BE2C (cell line): ENCODE measurements at regions not wholly inside any gene's neighbourhood (a gene's known extent, or its start where the extent isn't known, plus 50 kb on each side); places are given as distances from the start of the nearest gene placed in this dataset.

Experiments used
- DNase-seq: peaks from one replicate; pipeline ENCODE4 v3.0.0-alpha.2; 2020
- H3K27me3 ChIP-seq: fragments of 250-450 bp; sonication (Bioruptor Pico); 2 replicates; pipeline ENCODE4 v1.5.1; 2020; ENCODE audit warnings: mild to moderate bottlenecking
- H3K36me3 ChIP-seq: fragments of 250-450 bp; sonication (Bioruptor Pico); 2 replicates; pipeline ENCODE4 v1.5.1; 2020; ENCODE audit warnings: mild to moderate bottlenecking
- H3K4me1 ChIP-seq: fragments of 250-450 bp; sonication (Bioruptor Pico); 2 replicates; pipeline ENCODE4 v1.5.1; 2020
- H3K4me3 ChIP-seq: 2 replicates; pipeline ENCODE4 v1.5.1; 2011; ENCODE audit warnings: low read depth, low read length
- H3K9me3 ChIP-seq: fragments of 250-450 bp; sonication (Bioruptor Pico); 2 replicates; pipeline ENCODE4 v1.5.1; 2020
- TF ChIP-seq, protein P1 (sequence below): IDR thresholded peaks from 2 replicates; pipeline ENCODE4 v1.5.1; 2012; ENCODE audit warnings: mild to moderate bottlenecking, low read depth, low read length

DNA sequence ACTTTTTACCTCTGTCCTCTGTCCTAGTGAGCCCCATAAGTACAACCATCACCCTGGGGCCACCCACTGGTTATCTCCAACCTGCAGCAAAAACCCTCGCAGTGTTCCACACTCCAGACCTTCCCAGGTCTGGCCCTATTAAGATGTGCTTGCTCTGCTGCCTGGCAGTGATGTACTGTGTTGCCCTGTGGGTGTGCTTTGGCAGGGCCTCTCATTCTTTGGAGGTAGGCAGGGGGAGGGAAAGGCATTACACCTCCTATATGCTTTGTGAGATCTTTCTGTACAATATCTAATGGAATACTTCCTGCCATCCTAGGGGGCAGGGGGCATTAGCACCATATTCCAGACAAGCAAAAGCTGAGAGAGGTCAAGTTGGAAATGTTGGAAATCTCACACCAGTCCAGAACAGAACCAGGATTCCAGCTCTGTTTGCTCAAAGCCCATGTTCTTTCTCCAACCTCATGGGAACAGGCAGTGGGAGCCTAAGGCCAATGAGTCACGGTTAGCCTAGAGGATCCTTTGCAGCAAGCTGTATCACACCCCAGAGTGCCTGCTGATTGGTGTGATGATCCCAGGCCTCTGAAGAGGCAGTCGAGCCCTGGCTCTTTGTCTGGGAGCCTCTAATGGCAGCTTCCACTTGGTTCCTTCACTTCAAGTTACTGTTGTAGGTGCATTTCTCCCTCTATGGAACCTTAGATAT, 59.7 kb upstream of the UBL3 start:
- H3K4me1 ChIP-seq: no peaks in the 10 kb centered on the region; the same call in 1 of the 2 replicates
- DNase-seq: no peak
- H3K36me3 ChIP-seq: no peaks in the 10 kb centered on the region
- H3K27me3 ChIP-seq: no peaks in the 10 kb centered on the region
- H3K9me3 ChIP-seq: no peaks in the 10 kb centered on the region
- TF ChIP-seq, protein P1, sequence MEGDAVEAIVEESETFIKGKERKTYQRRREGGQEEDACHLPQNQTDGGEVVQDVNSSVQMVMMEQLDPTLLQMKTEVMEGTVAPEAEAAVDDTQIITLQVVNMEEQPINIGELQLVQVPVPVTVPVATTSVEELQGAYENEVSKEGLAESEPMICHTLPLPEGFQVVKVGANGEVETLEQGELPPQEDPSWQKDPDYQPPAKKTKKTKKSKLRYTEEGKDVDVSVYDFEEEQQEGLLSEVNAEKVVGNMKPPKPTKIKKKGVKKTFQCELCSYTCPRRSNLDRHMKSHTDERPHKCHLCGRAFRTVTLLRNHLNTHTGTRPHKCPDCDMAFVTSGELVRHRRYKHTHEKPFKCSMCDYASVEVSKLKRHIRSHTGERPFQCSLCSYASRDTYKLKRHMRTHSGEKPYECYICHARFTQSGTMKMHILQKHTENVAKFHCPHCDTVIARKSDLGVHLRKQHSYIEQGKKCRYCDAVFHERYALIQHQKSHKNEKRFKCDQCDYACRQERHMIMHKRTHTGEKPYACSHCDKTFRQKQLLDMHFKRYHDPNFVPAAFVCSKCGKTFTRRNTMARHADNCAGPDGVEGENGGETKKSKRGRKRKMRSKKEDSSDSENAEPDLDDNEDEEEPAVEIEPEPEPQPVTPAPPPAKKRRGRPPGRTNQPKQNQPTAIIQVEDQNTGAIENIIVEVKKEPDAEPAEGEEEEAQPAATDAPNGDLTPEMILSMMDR: no peak
- H3K4me3 ChIP-seq: no peak overlapping the region

DNA sequence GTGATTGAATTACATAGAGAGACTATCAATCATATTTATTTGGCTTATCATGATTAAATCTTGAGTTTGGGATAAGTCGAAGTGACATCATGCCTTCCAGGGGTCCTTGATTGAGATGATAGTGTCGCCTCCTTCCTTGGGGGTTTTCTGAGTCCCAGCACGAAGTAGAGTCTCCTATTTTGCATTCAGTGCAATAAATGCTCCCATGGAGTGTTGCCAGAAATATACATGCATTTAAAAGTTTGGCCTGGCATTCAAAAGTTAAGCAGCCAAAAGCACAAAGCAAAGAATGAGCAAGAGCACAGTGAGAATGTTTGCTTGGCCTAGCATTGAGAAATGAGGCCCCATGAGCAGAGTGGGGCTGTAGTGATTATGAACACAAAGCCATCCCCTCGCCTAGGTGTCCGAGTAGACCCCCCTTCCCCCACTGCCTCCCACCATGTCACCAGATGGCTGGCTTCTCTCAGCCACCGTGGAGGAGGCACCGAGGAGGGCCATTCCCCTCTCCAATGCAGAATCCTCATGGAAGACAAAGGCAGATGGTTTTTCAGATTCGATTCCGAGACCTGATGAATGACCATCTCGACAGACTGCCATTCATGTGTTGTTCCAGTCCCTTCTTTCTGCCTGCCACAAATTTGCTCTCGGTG, 58.8 kb upstream of the UBL3 start:
- no peaks in the 10 kb centered on the region for H3K9me3 ChIP-seq
- no peak overlapping the region for H3K4me3 ChIP-seq
- TF ChIP-seq, protein P1: no peak
- peak; percentile 19 for DNase-seq
- H3K27me3 ChIP-seq: no peaks in the 10 kb centered on the region
- no peaks in the 10 kb centered on the region for H3K36me3 ChIP-seq
- no peaks in the 10 kb centered on the region; the same call in 1 of the 2 replicates for H3K4me1 ChIP-seq

DNA sequence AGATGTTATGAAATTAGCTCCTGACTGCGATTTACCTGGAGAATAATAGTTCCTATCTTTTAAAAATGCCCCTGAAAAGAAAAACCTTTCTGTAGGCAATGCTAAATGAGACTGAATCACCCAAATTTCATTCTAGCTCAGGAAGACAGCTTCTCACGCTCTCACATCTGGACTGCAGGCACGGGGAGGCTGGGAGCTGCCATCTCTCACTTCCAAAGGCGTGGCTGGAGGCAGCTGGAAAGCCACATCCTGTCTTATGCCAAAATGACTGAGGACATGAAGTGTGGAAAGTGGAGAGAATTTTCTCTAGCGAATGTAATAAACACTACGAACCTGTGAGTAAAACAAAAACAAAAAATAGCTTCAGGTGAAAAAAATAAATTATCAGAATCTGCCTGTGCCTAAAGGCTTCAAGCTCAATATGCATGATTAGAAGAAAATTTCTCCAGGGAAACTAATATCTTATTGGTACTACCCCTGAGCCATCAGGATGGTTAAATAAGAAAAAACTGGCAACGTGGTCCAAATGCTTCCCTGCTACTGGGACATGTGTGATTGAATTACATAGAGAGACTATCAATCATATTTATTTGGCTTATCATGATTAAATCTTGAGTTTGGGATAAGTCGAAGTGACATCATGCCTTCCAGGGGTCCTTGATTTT, 58.1 kb upstream of the UBL3 start:
- Histone ChIP-seq H3K27me3 (no peaks in the 10 kb centered on the region), H3K4me1 (no peaks in the 10 kb centered on the region; the same call in 1 of the 2 replicates), H3K9me3 (no peaks in the 10 kb centered on the region), H3K4me3 (no peak overlapping the region), H3K36me3 (no peaks in the 10 kb centered on the region)
- no peak for DNase-seq
- TF ChIP-seq, protein P1: no peak

DNA sequence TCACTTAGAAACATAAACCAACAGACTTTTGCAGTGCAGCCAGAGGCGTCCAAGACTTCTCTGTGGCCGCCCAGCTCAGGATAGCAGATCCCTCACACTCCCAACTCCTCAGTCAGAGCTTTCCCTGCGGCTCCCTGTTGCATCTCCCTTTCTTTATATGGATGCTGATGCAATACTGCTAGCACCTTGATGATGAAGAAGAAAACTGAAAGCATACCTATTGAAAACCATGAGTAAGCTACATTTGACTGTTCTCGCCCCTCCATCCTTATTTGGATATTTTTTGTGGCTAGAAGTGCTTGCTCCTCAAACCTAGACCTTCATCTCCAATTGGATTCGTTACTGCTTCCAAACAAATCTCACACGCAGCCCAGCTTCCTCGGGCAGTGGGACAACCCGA, 57.3 kb upstream of the UBL3 start:
- Histone ChIP-seq H3K4me1 (peaks cover under 1% of the 10 kb centered on the region), H3K4me3 (no peak overlapping the region)
- TF ChIP-seq, protein P1: no peak

DNA sequence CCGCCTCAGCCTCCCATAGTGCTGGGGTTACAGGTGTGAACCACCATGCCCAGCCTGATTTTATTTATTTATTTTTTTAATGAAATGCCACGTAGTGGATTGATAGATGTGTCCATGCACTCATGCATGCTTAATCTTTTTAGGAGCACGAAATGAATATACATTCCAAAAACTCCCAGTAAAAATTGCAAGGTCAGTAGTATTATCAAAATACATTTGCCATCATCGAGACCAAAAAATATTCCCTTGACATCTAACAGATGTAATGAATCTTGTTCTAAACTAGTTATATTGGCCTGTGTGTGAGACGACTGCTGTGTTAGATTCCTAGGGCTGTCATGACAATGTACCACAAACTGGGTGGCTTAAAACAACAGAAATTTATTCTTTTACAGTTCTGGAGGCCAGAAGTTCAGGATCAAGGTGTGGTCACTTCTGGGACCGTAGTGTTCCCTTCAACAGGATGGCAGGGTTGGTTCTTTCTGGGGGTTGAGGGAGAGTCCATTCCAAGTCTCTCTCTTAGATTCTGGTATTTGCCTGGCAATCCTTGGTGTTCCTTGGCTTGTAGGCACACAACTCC, 56.1 kb upstream of the UBL3 start:
- Histone ChIP-seq H3K4me1 (peaks cover 4% of the 10 kb centered on the region), H3K27me3 (no peaks in the 10 kb centered on the region), H3K9me3 (no peaks in the 10 kb centered on the region), H3K4me3 (no peak overlapping the region), H3K36me3 (no peaks in the 10 kb centered on the region)
- TF ChIP-seq, protein P1: no peak
- no peak for DNase-seq

More for the DNA sequence above, 57.3 kb upstream of the UBL3 start:
- Histone ChIP-seq H3K9me3 (no peaks in the 10 kb centered on the region), H3K36me3 (no peaks in the 10 kb centered on the region), H3K27me3 (no peaks in the 10 kb centered on the region)
- no peak for DNase-seq
